ENCODE measurements at regions not wholly inside any gene's neighbourhood (a gene's known extent, or its start where the extent isn't known, plus 50 kb on each side); places are given as distances from the start of the nearest gene placed in this dataset.
"Not testable (repeated sequence)": the region's sequence is repeated elsewhere in the genome, so short reads cannot be mapped to it uniquely, and the experiment has no call there.

GRCh38 chr4:135492439-135492838 lies 1290.8 kb upstream of the PABPC4L start:
- TF ChIP-seq CTCF (IDR thresholded peaks at IDR 0.05; ENCODE audit: control extremely low read depth, extremely low read depth, low read depth, missing control alignments): no peak
- ChIA-PET CTCF (no interaction called here), POLR2A (no interaction called here)
- no peak for DNase-seq (ENCODE audit: extremely low spot score)

GRCh38 chr4:135485371-135485770 lies 1283.8 kb upstream of the PABPC4L start:
- POLR2A ChIA-PET: no interaction called here
- TF ChIP-seq CTCF (IDR thresholded peaks at IDR 0.05; ENCODE audit: control extremely low read depth, extremely low read depth, low read depth, missing control alignments): no peak
- no peak for DNase-seq (ENCODE audit: extremely low spot score)
- CTCF ChIA-PET: no interaction called here

GRCh38 chr4:135476272-135476671 lies 1274.7 kb upstream of the PABPC4L start:
- POLR2A ChIA-PET: no interaction called here
- no peak for TF ChIP-seq CTCF (IDR thresholded peaks at IDR 0.05; ENCODE audit: control extremely low read depth, extremely low read depth, low read depth, missing control alignments)
- CTCF ChIA-PET: interaction anchor here (1.0 kb wide), 1 partner anchor 42 kb away, joined by 3 read pairs; no protein-coding TSS in a partner anchor
- DNase-seq (ENCODE audit: extremely low spot score): no peak

- ChIA-PET POLR2A (no interaction called here), CTCF (no interaction called here)
- DNase-seq (ENCODE audit: extremely low spot score): no peak
- no peak for TF ChIP-seq CTCF (IDR thresholded peaks at IDR 0.05; ENCODE audit: control extremely low read depth, extremely low read depth, low read depth, missing control alignments)
Observed at GRCh38 chr4:135464311-135464710, 1262.7 kb upstream of the PABPC4L start.

- CTCF ChIA-PET: not testable (repeated sequence)
Observed at GRCh38 chr4:135447598-135447997, 1246.0 kb upstream of the PABPC4L start.

GRCh38 chr4:135434936-135435335 lies 1233.3 kb upstream of the PABPC4L start:
- no peak for DNase-seq (ENCODE audit: extremely low spot score)
- ChIA-PET POLR2A (no interaction called here), CTCF (interaction anchor here (0.6 kb wide), 1 partner anchor 41 kb away, joined by 3 read pairs; no protein-coding TSS in a partner anchor)
- no peak for TF ChIP-seq CTCF (IDR thresholded peaks at IDR 0.05; ENCODE audit: control extremely low read depth, extremely low read depth, low read depth, missing control alignments)

More at GRCh38 chr4:135447598-135447997, 1246.0 kb upstream of the PABPC4L start:
- DNase-seq (ENCODE audit: extremely low spot score); POLR2A ChIA-PET: not testable (repeated sequence)

- no peak for DNase-seq (ENCODE audit: extremely low spot score)
- ChIA-PET POLR2A (no interaction called here), CTCF (no interaction called here)
- TF ChIP-seq CTCF (IDR thresholded peaks at IDR 0.05; ENCODE audit: control extremely low read depth, extremely low read depth, low read depth, missing control alignments): no peak
Observed at GRCh38 chr4:135429528-135429927, 1227.9 kb upstream of the PABPC4L start.
